Hepatic stellate cell (primary cell): ENCODE measurements at regions not wholly inside any gene's neighbourhood (a gene's known extent, or its start where the extent isn't known, plus 50 kb on each side); places are given as distances from the start of the nearest gene placed in this dataset.

ENCODE experiments used
- DNase-seq: peaks from one replicate; pipeline ENCODE4 v3.0.0; 2011; ENCODE audit warnings: low spot score

- DNase-seq: no peak
Measured at GRCh38 chr11:32161293-32161692, 70.4 kb downstream of the RCN1 start.

- no peak for DNase-seq
Measured at GRCh38 chr11:32162351-32162750, 71.5 kb downstream of the RCN1 start.

- no peak for DNase-seq
Measured at GRCh38 chr11:32162906-32163305, 72.0 kb downstream of the RCN1 start.

- no peak for DNase-seq
Measured at GRCh38 chr11:32163557-32163956, 72.7 kb downstream of the RCN1 start.

- no peak for DNase-seq
Measured at GRCh38 chr11:32164836-32165235, 74.0 kb downstream of the RCN1 start.

- no peak for DNase-seq
Measured at GRCh38 chr11:32168924-32169323, 78.0 kb downstream of the RCN1 start.

GRCh38 chr11:32171445-32171844 is 80.6 kb downstream of the RCN1 start:
- DNase-seq: no peak

- no peak for DNase-seq
Measured at GRCh38 chr11:32172041-32172847, 81.4 kb downstream of the RCN1 start.

GRCh38 chr11:32172848-32173834 is 82.3 kb downstream of the RCN1 start:
- DNase-seq: peak; percentile 71

- no peak for DNase-seq
Measured at GRCh38 chr11:32173977-32174376, 83.1 kb downstream of the RCN1 start.

- DNase-seq: peak; percentile 61
Measured at GRCh38 chr11:32176223-32176934, 85.5 kb downstream of the RCN1 start.

- DNase-seq: no peak
Measured at GRCh38 chr11:32178692-32179091, 87.8 kb downstream of the RCN1 start.

GRCh38 chr11:32183512-32183911 is 92.6 kb downstream of the RCN1 start:
- no peak for DNase-seq

- no peak for DNase-seq
Measured at GRCh38 chr11:32184041-32184722, 93.3 kb downstream of the RCN1 start.

- DNase-seq: no peak
Measured at GRCh38 chr11:32184723-32185376, 94.0 kb downstream of the RCN1 start.

GRCh38 chr11:32186118-32186517 is 95.2 kb downstream of the RCN1 start:
- DNase-seq: no peak

- DNase-seq: no peak
Measured at GRCh38 chr11:32187111-32187510, 96.2 kb downstream of the RCN1 start.

- DNase-seq: no peak
Measured at GRCh38 chr11:32188785-32189184, 97.9 kb downstream of the RCN1 start.

- no peak for DNase-seq
Measured at GRCh38 chr11:32196137-32196536, 105.3 kb downstream of the RCN1 start.

- DNase-seq: no peak
Measured at GRCh38 chr11:32198053-32198452, 107.2 kb downstream of the RCN1 start.
